ENCODE measurements at regions not wholly inside any gene's neighbourhood (a gene's known extent, or its start where the extent isn't known, plus 50 kb on each side); places are given as distances from the start of the nearest gene placed in this dataset.

GRCh38 chr6:19892260-19892659 is 55.1 kb downstream of the ID4 start:
- Histone ChIP-seq H3K27me3 (ENCODE audit: control insufficient read depth, low read length) (no peaks in the 10 kb centered on the region), H3K9me3 (ENCODE audit: control insufficient read depth, insufficient read depth, low read length) (no peaks in the 10 kb centered on the region), H3K27ac (ENCODE audit: low read depth, low read length) (no peak overlapping the region), H3K4me3 (ENCODE audit: low read length) (no peak overlapping the region), H3K4me1 (ENCODE audit: control insufficient read depth, low read length) (no peaks in the 10 kb centered on the region), H3K4me2 (ENCODE audit: low read length) (no peak overlapping the region), H3K9me2 (replicated peaks; ENCODE audit: control insufficient read depth, low read length) (no peaks in the 10 kb centered on the region), H4K20me1 (ENCODE audit: control insufficient read depth, insufficient read depth, low read depth, low read length) (no peaks in the 10 kb centered on the region), H3F3A (ENCODE audit: control insufficient read depth, insufficient read depth) (no peaks in the 10 kb centered on the region), H3K36me3 (ENCODE audit: control insufficient read depth, low read length) (no peaks in the 10 kb centered on the region), H3K79me2 (ENCODE audit: control insufficient read depth, low read length) (no peaks in the 10 kb centered on the region)
- TF ChIP-seq CTCF (IDR thresholded peaks at IDR 0.05; ENCODE audit: low read depth, low read length, poor library complexity, severe bottlenecking) (no peak), EZH2phosphoT487 (IDR thresholded peaks at IDR 0.05; ENCODE audit: borderline replicate concordance, low read length) (no peak)

- no peaks in the 10 kb centered on the region for H3F3A ChIP-seq (ENCODE audit: control insufficient read depth, insufficient read depth)
- TF ChIP-seq CTCF (IDR thresholded peaks at IDR 0.05; ENCODE audit: low read depth, low read length, poor library complexity, severe bottlenecking) (no peak), EZH2phosphoT487 (IDR thresholded peaks at IDR 0.05; ENCODE audit: borderline replicate concordance, low read length) (no peak)
- H3K27me3 ChIP-seq (ENCODE audit: control insufficient read depth, low read length), result no peaks in the 10 kb centered on the region
- H3K4me3 ChIP-seq (ENCODE audit: low read length), result no peak overlapping the region
- H3K79me2 ChIP-seq (ENCODE audit: control insufficient read depth, low read length), result no peaks in the 10 kb centered on the region
- H4K20me1 ChIP-seq (ENCODE audit: control insufficient read depth, insufficient read depth, low read depth, low read length), result no peaks in the 10 kb centered on the region
- H3K4me1 ChIP-seq (ENCODE audit: control insufficient read depth, low read length), result no peaks in the 10 kb centered on the region
- H3K9me2 ChIP-seq (replicated peaks; ENCODE audit: control insufficient read depth, low read length), result no peaks in the 10 kb centered on the region
- no peaks in the 10 kb centered on the region for H3K36me3 ChIP-seq (ENCODE audit: control insufficient read depth, low read length)
- no peak overlapping the region for H3K4me2 ChIP-seq (ENCODE audit: low read length)
- H3K27ac ChIP-seq (ENCODE audit: low read depth, low read length), result no peak overlapping the region
- H3K9me3 ChIP-seq (ENCODE audit: control insufficient read depth, insufficient read depth, low read length), result no peaks in the 10 kb centered on the region
Measured at GRCh38 chr6:19895866-19896692, 58.9 kb downstream of the ID4 start.

- Histone ChIP-seq H3K27me3 (ENCODE audit: control insufficient read depth, low read length) (no peaks in the 10 kb centered on the region), H3K9me2 (replicated peaks; ENCODE audit: control insufficient read depth, low read length) (no peaks in the 10 kb centered on the region), H3K36me3 (ENCODE audit: control insufficient read depth, low read length) (no peaks in the 10 kb centered on the region), H3K4me3 (ENCODE audit: low read length) (no peak overlapping the region), H3K9me3 (ENCODE audit: control insufficient read depth, insufficient read depth, low read length) (no peaks in the 10 kb centered on the region), H4K20me1 (ENCODE audit: control insufficient read depth, insufficient read depth, low read depth, low read length) (no peaks in the 10 kb centered on the region), H3K27ac (ENCODE audit: low read depth, low read length) (no peak overlapping the region), H3F3A (ENCODE audit: control insufficient read depth, insufficient read depth) (no peaks in the 10 kb centered on the region), H3K79me2 (ENCODE audit: control insufficient read depth, low read length) (no peaks in the 10 kb centered on the region), H3K4me1 (ENCODE audit: control insufficient read depth, low read length) (no peaks in the 10 kb centered on the region), H3K4me2 (ENCODE audit: low read length) (no peak overlapping the region)
- TF ChIP-seq CTCF (IDR thresholded peaks at IDR 0.05; ENCODE audit: low read depth, low read length, poor library complexity, severe bottlenecking) (no peak), EZH2phosphoT487 (IDR thresholded peaks at IDR 0.05; ENCODE audit: borderline replicate concordance, low read length) (no peak)
Measured at GRCh38 chr6:19896693-19897010, 59.5 kb downstream of the ID4 start.

Data from DOHH2 (cell line).